ENCODE measurements at regions not wholly inside any gene's neighbourhood (a gene's known extent, or its start where the extent isn't known, plus 50 kb on each side); places are given as distances from the start of the nearest gene placed in this dataset.
"Not testable (repeated sequence)": the region's sequence is repeated elsewhere in the genome, so short reads cannot be mapped to it uniquely, and the experiment has no call there.

- not testable (repeated sequence) for TF ChIP-seq POLR2AphosphoS5 (IDR thresholded peaks at IDR 0.05; ENCODE audit: borderline replicate concordance, low read depth, low read length); EZH2 (IDR thresholded peaks at IDR 0.05); FOXP2 (optimal IDR thresholded peaks at IDR 0.05; ENCODE audit: control extremely low read depth, extremely low read length, insufficient read depth)
Observed at GRCh38 chr22:16665610-16666009, 73.0 kb upstream of the CCT8L2 start.

Measured in SK-N-MC (cell line).